ENCODE measurements at regions not wholly inside any gene's neighbourhood (a gene's known extent, or its start where the extent isn't known, plus 50 kb on each side); places are given as distances from the start of the nearest gene placed in this dataset.

- DNase-seq: no peak
These were observed 393.8 kb downstream of the ZNF385D start for GRCh38 chr3:21357241-21357640.

- no peak for DNase-seq
These were observed 394.6 kb downstream of the ZNF385D start for GRCh38 chr3:21356402-21356801.

DNA sequence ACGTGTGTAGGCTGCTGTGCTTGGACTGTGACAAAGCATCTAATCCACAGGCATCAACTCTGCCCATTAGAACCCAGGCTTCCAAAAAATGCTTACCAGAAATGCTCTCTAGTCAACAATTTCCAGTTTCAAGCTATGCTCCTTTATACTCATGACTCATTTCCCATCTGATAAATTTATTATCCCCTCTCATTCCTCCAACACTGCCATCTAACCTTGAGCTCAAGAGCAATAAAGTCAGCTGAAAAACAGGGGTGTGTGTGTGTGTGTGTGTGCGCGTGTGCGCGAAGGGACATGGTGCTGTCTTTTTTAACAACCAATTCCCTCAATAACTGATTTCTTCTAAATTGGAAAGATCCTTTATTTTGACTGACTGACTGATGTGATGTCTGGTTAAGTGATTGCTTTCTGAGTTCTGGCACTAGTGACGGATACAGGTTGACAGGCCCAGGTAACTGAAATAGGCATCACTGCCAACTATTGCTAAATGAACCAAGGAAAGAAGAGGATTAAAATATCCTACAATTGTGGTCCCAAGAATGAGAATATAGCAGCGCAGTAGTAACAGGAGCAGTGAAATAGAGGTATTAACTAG lies 405.5 kb downstream of the ZNF385D start:
- DNase-seq: no peak

GRCh38 chr3:21331857-21332256 lies 419.2 kb downstream of the ZNF385D start:
- DNase-seq: no peak

GRCh38 chr3:21331321-21331720 lies 419.7 kb downstream of the ZNF385D start:
- no peak for DNase-seq

DNA sequence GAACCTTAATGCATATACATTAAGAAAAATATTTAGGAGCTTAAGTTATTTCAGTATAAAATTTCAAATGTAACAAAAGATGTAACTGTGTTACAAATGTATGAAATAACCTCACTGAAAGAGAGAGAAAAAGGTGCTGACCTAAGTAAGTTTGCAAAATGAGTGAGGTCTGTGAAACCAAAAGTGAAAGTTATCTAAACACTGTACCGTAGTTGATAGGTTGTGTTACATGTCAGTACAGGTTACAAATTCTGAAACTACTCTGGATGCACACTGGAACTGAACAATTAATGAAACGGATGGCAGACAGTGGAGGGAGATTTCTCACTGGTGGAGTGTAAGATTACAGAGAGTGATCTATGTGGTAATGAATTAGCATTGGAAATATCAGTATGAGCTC lies 420.7 kb downstream of the ZNF385D start:
- no peak for DNase-seq

DNA sequence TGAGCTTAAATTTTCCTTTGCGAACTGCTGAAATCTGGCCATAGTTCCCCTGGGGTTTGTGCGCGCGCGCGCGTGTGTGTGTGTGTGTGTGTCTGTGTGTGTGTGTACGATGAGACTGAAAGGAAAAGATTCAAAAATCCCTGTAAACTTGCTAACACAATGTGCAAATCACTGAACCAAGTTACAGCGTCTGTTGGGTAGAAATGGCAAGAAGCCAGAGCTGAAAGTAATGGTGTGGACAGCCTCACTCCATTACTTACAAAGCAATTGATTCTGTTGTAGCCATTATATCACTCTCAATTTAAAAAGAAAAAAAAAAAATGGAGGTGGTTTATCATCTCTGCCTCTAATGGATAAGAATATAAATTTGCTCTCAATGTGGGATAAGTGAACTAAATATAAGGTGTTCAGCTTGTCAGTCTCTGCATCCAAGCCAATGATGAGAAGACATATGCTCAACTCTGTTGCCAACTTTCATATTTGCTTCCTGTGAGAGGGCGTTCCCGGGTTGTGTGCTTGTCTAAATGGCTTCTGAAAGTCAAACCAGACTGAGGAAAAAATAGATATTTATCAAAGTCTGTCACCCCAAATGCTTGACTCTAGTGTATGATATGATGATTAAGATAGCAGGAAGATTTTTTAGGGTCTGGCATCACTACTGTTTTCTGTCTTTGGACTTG lies 422.2 kb downstream of the ZNF385D start:
- peak; percentile 25 for DNase-seq

- DNase-seq: no peak
These were observed 424.1 kb downstream of the ZNF385D start for GRCh38 chr3:21326704-21327475.

- no peak for DNase-seq
These were observed 436.3 kb downstream of the ZNF385D start for GRCh38 chr3:21314688-21315087.

DNA sequence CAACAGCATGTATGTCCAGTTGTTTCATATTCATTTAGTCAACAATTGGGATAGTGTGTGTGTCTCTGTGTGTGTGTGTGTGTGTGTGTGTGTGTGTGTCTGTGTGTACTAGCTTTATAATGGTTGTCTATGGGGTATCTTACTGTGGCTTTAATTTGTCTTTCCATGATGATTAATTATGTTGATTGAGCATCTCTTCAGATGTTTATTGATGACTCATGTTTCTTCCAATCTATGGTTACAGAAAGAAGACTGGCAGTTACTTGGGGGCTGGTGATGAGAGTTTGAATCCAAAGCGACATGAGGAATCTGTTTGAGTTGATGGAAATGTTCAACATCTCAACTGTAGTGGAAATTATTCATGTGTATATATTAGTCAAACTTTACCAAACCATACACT lies 440.1 kb downstream of the ZNF385D start:
- DNase-seq: no peak

- no peak for DNase-seq
These were observed 440.8 kb downstream of the ZNF385D start for GRCh38 chr3:21310161-21310560.

GRCh38 chr3:21297304-21297703 lies 453.7 kb downstream of the ZNF385D start:
- no peak for DNase-seq

- no peak for DNase-seq
These were observed 456.2 kb downstream of the ZNF385D start for GRCh38 chr3:21294768-21295167.

GRCh38 chr3:21292971-21293370 lies 458.0 kb downstream of the ZNF385D start:
- no peak for DNase-seq

GRCh38 chr3:21290557-21290956 lies 460.5 kb downstream of the ZNF385D start:
- no peak for DNase-seq

DNA sequence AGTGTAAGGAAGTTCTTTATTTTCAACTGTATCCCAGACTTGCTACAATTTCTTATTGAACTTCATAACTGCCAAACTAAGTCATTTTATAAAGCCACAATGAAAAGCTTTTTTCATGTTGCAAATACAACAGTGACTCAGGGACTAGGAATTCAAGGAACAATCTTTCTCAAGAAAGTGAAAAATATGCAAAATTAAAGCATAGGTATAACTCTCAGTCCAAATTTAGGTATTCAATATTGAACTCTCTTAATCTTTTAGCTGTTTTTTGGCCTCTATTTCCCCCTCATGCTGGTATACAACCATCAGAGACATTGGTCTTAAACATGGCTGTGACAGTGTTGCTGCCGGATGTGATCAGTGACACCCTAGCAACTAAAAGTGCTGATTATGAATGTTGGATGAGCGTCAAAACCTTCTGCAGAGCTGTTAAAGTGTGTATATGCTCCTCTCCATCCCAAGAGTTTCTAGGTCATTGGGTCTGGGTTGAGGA lies 476.9 kb downstream of the ZNF385D start:
- no peak for DNase-seq

- DNase-seq: peak; percentile 85
These were observed 477.6 kb downstream of the ZNF385D start for GRCh38 chr3:21273259-21274025.

- no peak for DNase-seq
These were observed 479.4 kb downstream of the ZNF385D start for GRCh38 chr3:21271606-21272016.

- DNase-seq: no peak
These were observed 481.1 kb downstream of the ZNF385D start for GRCh38 chr3:21269882-21270281.

DNA sequence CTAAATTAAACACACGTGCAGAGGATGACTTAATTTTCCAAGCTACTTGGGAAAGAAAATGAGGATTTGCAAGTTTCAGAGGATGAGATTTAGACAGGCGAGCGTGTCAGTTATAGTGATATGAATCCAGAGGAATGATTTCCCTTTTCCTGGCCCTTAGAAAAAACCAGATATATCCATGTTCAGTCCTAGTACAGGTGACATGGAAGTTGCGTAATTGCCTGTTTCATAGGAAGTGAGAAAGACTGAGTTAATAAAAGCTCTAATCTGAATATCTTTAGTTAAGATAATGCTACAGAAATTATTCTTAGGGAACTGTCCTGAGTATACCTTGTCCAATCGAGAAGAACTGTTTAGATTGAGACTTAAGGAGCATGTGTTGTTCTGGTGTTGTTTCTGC lies 490.5 kb downstream of the ZNF385D start:
- no peak for DNase-seq

DNA sequence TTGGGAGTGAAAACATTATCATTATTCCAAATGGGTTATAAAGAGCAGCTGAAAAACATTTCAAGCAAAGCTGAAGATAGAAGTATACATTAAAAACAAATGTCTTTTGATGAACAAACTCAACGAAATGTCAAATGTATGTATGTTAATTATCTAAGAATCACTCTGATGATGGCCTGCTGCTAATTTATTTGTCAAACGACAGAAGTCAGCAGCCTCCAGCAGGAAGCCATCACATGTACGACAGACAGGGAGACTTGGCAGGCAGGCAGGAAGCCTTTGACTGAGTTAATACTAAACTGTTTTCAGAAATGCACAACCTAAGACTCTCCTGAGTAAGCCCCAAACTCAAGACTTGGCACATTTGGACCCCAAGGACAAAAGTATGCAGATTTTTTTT lies 491.1 kb downstream of the ZNF385D start:
- DNase-seq: no peak

DNA sequence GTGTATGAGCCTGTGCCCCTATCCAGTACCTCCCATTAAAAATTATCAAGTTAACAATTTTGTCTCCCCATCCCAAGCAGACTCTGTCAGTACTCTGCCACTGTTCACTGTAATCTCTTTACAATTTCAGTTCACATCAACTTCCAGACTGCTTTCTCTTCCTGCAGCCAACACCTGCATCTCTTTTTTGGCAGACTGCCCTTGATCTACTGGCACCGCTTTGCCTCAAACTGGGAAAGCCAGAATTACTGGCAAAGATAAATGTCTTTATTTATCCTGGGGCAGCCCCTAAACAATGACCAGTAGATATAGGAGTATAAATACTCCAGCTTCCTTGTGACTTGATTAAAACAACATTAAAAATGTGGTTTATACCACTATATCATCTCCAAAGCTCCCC lies 494.1 kb downstream of the ZNF385D start:
- DNase-seq: no peak

DNA sequence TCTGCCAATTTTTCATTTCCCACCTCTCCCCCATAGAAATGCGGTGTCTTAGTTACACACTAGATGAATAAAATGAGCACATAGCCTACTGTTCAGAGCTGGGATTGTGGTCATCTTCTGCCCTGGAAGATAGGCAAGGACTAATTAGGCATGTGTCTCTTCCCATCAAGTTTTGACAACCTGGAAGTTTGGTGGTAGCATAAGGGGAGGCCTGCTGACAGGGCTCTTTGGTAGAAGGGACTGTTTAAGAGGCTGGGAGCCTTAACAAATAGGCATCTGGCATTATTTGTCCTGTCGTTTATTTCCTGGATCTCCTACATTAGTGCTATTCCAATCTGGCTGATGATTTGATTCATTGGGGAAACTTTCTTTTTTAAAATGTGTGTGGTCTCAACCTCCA lies 512.3 kb downstream of the ZNF385D start:
- no peak for DNase-seq
